ENCODE measurements at regions not wholly inside any gene's neighbourhood (a gene's known extent, or its start where the extent isn't known, plus 50 kb on each side); places are given as distances from the start of the nearest gene placed in this dataset.

- no peak for DNase-seq (ENCODE audit: extremely low read depth in 1 of 11, low read depth in 9 of 11, low spot score in 4 of 11)
These were observed 264.0 kb upstream of the DPYD start for GRCh38 chr1:98184856-98185255.

- DNase-seq (ENCODE audit: extremely low read depth in 1 of 11, low read depth in 9 of 11, low spot score in 4 of 11): no peak
These were observed 260.4 kb upstream of the DPYD start for GRCh38 chr1:98181036-98181764.

GRCh38 chr1:98179151-98179773 is 258.4 kb upstream of the DPYD start:
- no peak for DNase-seq (ENCODE audit: extremely low read depth in 1 of 11, low read depth in 9 of 11, low spot score in 4 of 11)

- DNase-seq (ENCODE audit: extremely low read depth in 1 of 11, low read depth in 9 of 11, low spot score in 4 of 11): no peak
These were observed 256.9 kb upstream of the DPYD start for GRCh38 chr1:98177751-98178150.

- DNase-seq (ENCODE audit: extremely low read depth in 1 of 11, low read depth in 9 of 11, low spot score in 4 of 11): no peak
These were observed 256.1 kb upstream of the DPYD start for GRCh38 chr1:98176936-98177335.

GRCh38 chr1:98176414-98176813 is 255.6 kb upstream of the DPYD start:
- no peak for DNase-seq (ENCODE audit: extremely low read depth in 1 of 11, low read depth in 9 of 11, low spot score in 4 of 11)

GRCh38 chr1:98172578-98172977 is 251.7 kb upstream of the DPYD start:
- no peak for DNase-seq (ENCODE audit: extremely low read depth in 1 of 11, low read depth in 9 of 11, low spot score in 4 of 11)

- no peak for DNase-seq (ENCODE audit: extremely low read depth in 1 of 11, low read depth in 9 of 11, low spot score in 4 of 11)
These were observed 251.2 kb upstream of the DPYD start for GRCh38 chr1:98172022-98172421.

- no peak for DNase-seq (ENCODE audit: extremely low read depth in 1 of 11, low read depth in 9 of 11, low spot score in 4 of 11)
These were observed 243.7 kb upstream of the DPYD start for GRCh38 chr1:98164509-98164908.

- no peak for DNase-seq (ENCODE audit: extremely low read depth in 1 of 11, low read depth in 9 of 11, low spot score in 4 of 11)
These were observed 236.9 kb upstream of the DPYD start for GRCh38 chr1:98157524-98158313.

- no peak for DNase-seq (ENCODE audit: extremely low read depth in 1 of 11, low read depth in 9 of 11, low spot score in 4 of 11)
These were observed 226.4 kb upstream of the DPYD start for GRCh38 chr1:98147280-98147679.

GRCh38 chr1:98145655-98146054 is 224.8 kb upstream of the DPYD start:
- no peak for DNase-seq (ENCODE audit: extremely low read depth in 1 of 11, low read depth in 9 of 11, low spot score in 4 of 11)

GRCh38 chr1:98143403-98143802 is 222.6 kb upstream of the DPYD start:
- DNase-seq (ENCODE audit: extremely low read depth in 1 of 11, low read depth in 9 of 11, low spot score in 4 of 11): no peak

- no peak for DNase-seq (ENCODE audit: extremely low read depth in 1 of 11, low read depth in 9 of 11, low spot score in 4 of 11)
These were observed 212.3 kb upstream of the DPYD start for GRCh38 chr1:98133131-98133530.

GRCh38 chr1:98130408-98130807 is 209.6 kb upstream of the DPYD start:
- DNase-seq (ENCODE audit: extremely low read depth in 1 of 11, low read depth in 9 of 11, low spot score in 4 of 11): no peak

GRCh38 chr1:98129491-98129890 is 208.7 kb upstream of the DPYD start:
- DNase-seq (ENCODE audit: extremely low read depth in 1 of 11, low read depth in 9 of 11, low spot score in 4 of 11): no peak

- no peak for DNase-seq (ENCODE audit: extremely low read depth in 1 of 11, low read depth in 9 of 11, low spot score in 4 of 11)
These were observed 205.9 kb upstream of the DPYD start for GRCh38 chr1:98126740-98127139.

GRCh38 chr1:98121646-98122045 is 200.8 kb upstream of the DPYD start:
- no peak for DNase-seq (ENCODE audit: extremely low read depth in 1 of 11, low read depth in 9 of 11, low spot score in 4 of 11)

GRCh38 chr1:98119796-98120195 is 199.0 kb upstream of the DPYD start:
- DNase-seq (ENCODE audit: extremely low read depth in 1 of 11, low read depth in 9 of 11, low spot score in 4 of 11): peak in 8 of 11 donors; percentile 12 to 32 (median 17)

GRCh38 chr1:98113811-98114210 is 193.0 kb upstream of the DPYD start:
- no peak for DNase-seq (ENCODE audit: extremely low read depth in 1 of 11, low read depth in 9 of 11, low spot score in 4 of 11)
